IMR-90 (cell line): ENCODE measurements at regions not wholly inside any gene's neighbourhood (a gene's known extent, or its start where the extent isn't known, plus 50 kb on each side); places are given as distances from the start of the nearest gene placed in this dataset.
A peak's percentile ranks its signal among the peaks of the same experiment; 100 is the strongest.

Experiments
- ATAC-seq: fragments of 200-7000 bp; cut with Tn5 transposase; 2 replicates; pipeline ENCODE4 v1.9.1; 2020; ENCODE audit warnings: low read depth, mild to moderate bottlenecking, moderate library complexity
- BruUV-seq: library from RNA; stranded (reverse); fragments of 400-500 nt; replicated peaks from 2 replicates; lab custom pipeline; 2021; lab: Mats Ljungman, UMichigan
- CTCF ChIA-PET: fragments of 300-600 bp; formaldehyde crosslinking; extraction: SDS; loops from one replicate; lab custom pipeline; 2021; ENCODE audit warnings: antibody characterized with exemption; lab: Yijun Ruan, JAX
- POLR2A ChIA-PET: fragments of 300-600 bp; sonication (Branson Sonifier 250); formaldehyde crosslinking; loops from one replicate; lab custom pipeline; 2022; ENCODE audit warnings: antibody characterized with exemption; ENCODE audit not compliant: unreplicated experiment; lab: Charles Lee
- DNase-seq: peaks from one replicate; pipeline ENCODE4 v3.0.0; 2013
- H2AFZ ChIP-seq: replicated peaks from 2 replicates; pipeline ENCODE3; 2013; ENCODE audit warnings: low read length, mild to moderate bottlenecking; ENCODE audit not compliant: poor library complexity
- H2AK5ac ChIP-seq: 2 replicates; pipeline ENCODE4 v1.6.1; 2013; ENCODE audit warnings: low read depth, low read length, inconsistent platforms
- H2AK9ac ChIP-seq: replicated peaks from 2 replicates; pipeline ENCODE3; 2013; ENCODE audit warnings: mild to moderate bottlenecking, low read depth, low read length, moderate library complexity; ENCODE audit not compliant: poor library complexity
- H2BK120ac ChIP-seq: 2 replicates; pipeline ENCODE4 v1.6.1; 2013; ENCODE audit warnings: low read depth, low read length, inconsistent platforms
- H2BK15ac ChIP-seq: 3 replicates; pipeline ENCODE4 v1.6.1; 2013; ENCODE audit warnings: low read depth, low read length, inconsistent platforms
- H2BK20ac ChIP-seq: 2 replicates; pipeline ENCODE4 v1.6.1; 2013; ENCODE audit warnings: low read depth, mild to moderate bottlenecking, inconsistent platforms, low read length, moderate library complexity
- H2BK5ac ChIP-seq: 2 replicates; pipeline ENCODE4 v1.6.1; 2013; ENCODE audit warnings: mild to moderate bottlenecking, low read depth, low read length, inconsistent platforms; ENCODE audit not compliant: poor library complexity, severe bottlenecking
- H3K14ac ChIP-seq: replicated peaks from 2 replicates; pipeline ENCODE4 v1.6.1; 2013; ENCODE audit warnings: low read depth, low read length, inconsistent platforms
- H3K18ac ChIP-seq: 2 replicates; pipeline ENCODE4 v1.6.1; 2013; ENCODE audit warnings: low read depth, low read length, control low read depth
- H3K23ac ChIP-seq: 2 replicates; pipeline ENCODE4 v1.6.1; 2013; ENCODE audit warnings: low read depth, low read length, inconsistent platforms
- H3K27ac ChIP-seq: 2 replicates; pipeline ENCODE4 v1.5.1; 2013; ENCODE audit warnings: mild to moderate bottlenecking, control low read depth, low read length; ENCODE audit not compliant: insufficient read depth
- H3K27me3 ChIP-seq: 2 replicates; pipeline ENCODE4 v1.6.1; 2013; ENCODE audit warnings: low read length; ENCODE audit not compliant: control insufficient read depth, insufficient read depth
- H3K36me3 ChIP-seq: 2 replicates; pipeline ENCODE4 v1.6.1; 2013; ENCODE audit warnings: low read length, mixed read lengths; ENCODE audit not compliant: control insufficient read depth, insufficient read depth
- H3K4ac ChIP-seq: 2 replicates; pipeline ENCODE4 v1.6.1; 2013; ENCODE audit warnings: low read depth, low read length, inconsistent platforms
- H3K4me1 ChIP-seq: 2 replicates; pipeline ENCODE4 v1.6.1; 2013; ENCODE audit warnings: low read length, mixed read lengths; ENCODE audit not compliant: control insufficient read depth, insufficient read depth
- H3K4me2 ChIP-seq: 2 replicates; pipeline ENCODE4 v1.6.1; 2013; ENCODE audit warnings: low read depth, mild to moderate bottlenecking, control low read depth, low read length, moderate library complexity
- H3K4me3 ChIP-seq: 2 replicates; pipeline ENCODE4 v1.5.1; 2013; ENCODE audit warnings: low read depth, mild to moderate bottlenecking, control low read depth, low read length, moderate library complexity; ENCODE audit not compliant: insufficient read depth
- H3K56ac ChIP-seq: 2 replicates; pipeline ENCODE4 v1.6.1; 2013; ENCODE audit warnings: low read length, inconsistent platforms; ENCODE audit not compliant: insufficient read depth; ENCODE audit errors: extremely low read depth
- H3K79me1 ChIP-seq, 2 experiments: 2 replicates each; pipeline ENCODE4 v1.6.1; 2013; ENCODE audit warnings: low read length in 2 of 2, inconsistent platforms in 1 of 2, low read depth in 1 of 2
- H3K9ac ChIP-seq: 2 replicates; pipeline ENCODE4 v1.6.1; 2013; ENCODE audit warnings: low read depth, low read length, control low read depth
- H3K9me1 ChIP-seq: 2 replicates; pipeline ENCODE4 v1.6.1; 2013; ENCODE audit warnings: low read length, inconsistent platforms; ENCODE audit not compliant: insufficient read depth
- H3K9me3 ChIP-seq: 2 replicates; pipeline ENCODE4 v1.6.1; 2013; ENCODE audit warnings: low read length; ENCODE audit not compliant: control insufficient read depth, insufficient read depth
- H4K20me1 ChIP-seq: 2 replicates; pipeline ENCODE4 v1.6.1; 2013; ENCODE audit warnings: low read length, inconsistent platforms; ENCODE audit not compliant: insufficient read depth
- H4K5ac ChIP-seq: 2 replicates; pipeline ENCODE4 v1.6.1; 2013; ENCODE audit warnings: mild to moderate bottlenecking, low read depth, low read length, control low read depth
- H4K8ac ChIP-seq, 2 experiments: 2 replicates each; pipeline ENCODE4 v1.6.1; 2013; ENCODE audit warnings: low read depth in 2 of 2, low read length in 2 of 2, control low read depth in 1 of 2, inconsistent platforms in 1 of 2
- H4K91ac ChIP-seq: 2 replicates; pipeline ENCODE4 v1.6.1; 2013; ENCODE audit warnings: low read depth, low read length, inconsistent platforms; ENCODE audit not compliant: insufficient read depth
- BHLHE40 ChIP-seq: fragments of 150-350 bp; IDR thresholded peaks from 2 replicates; pipeline ENCODE4 v1.6.1; 2016; ENCODE audit warnings: mild to moderate bottlenecking, low read depth, low read length
- CEBPB ChIP-seq: IDR thresholded peaks from 2 replicates; pipeline ENCODE4 v1.6.1; 2012; ENCODE audit warnings: low read depth, low read length, improper control_type of control experiment
- CHD1 ChIP-seq: IDR thresholded peaks from 2 replicates; pipeline ENCODE4 v1.6.1; 2012; ENCODE audit warnings: low read depth, low read length, improper control_type of control experiment
- ELK1 ChIP-seq: fragments of 150-350 bp; IDR thresholded peaks from 2 replicates; pipeline ENCODE4 v1.6.1; 2016; ENCODE audit warnings: low read depth, mild to moderate bottlenecking, low read length, moderate library complexity, borderline replicate concordance
- FOS ChIP-seq: fragments of 150-350 bp; IDR thresholded peaks from 2 replicates; pipeline ENCODE4 v1.6.1; 2016; ENCODE audit warnings: low read depth, low read length
- MAFK ChIP-seq: IDR thresholded peaks from 2 replicates; pipeline ENCODE4 v1.6.1; 2012; ENCODE audit warnings: low read depth, low read length, improper control_type of control experiment
- MXI1 ChIP-seq: IDR thresholded peaks from 2 replicates; pipeline ENCODE4 v1.6.1; 2012; ENCODE audit warnings: low read depth, mild to moderate bottlenecking, low read length, moderate library complexity, borderline replicate concordance
- NFE2L2 ChIP-seq: fragments of 150-350 bp; IDR thresholded peaks from 2 replicates; pipeline ENCODE4 v1.6.1; 2016; ENCODE audit warnings: low read depth, mild to moderate bottlenecking, low read length
- POLR2A ChIP-seq: IDR thresholded peaks from 2 replicates; pipeline ENCODE4 v1.6.1; 2012; ENCODE audit warnings: mild to moderate bottlenecking, low read depth, low read length
- RAD21 ChIP-seq: IDR thresholded peaks from 2 replicates; pipeline ENCODE4 v1.6.1; 2012; ENCODE audit warnings: low read length, improper control_type of control experiment
- SMC3 ChIP-seq: fragments of 150-350 bp; IDR thresholded peaks from 2 replicates; pipeline ENCODE4 v1.6.1; 2016; ENCODE audit warnings: low read depth, mild to moderate bottlenecking, antibody characterized with exemption, low read length, moderate library complexity
- USF2 ChIP-seq: fragments of 150-350 bp; IDR thresholded peaks from 2 replicates; pipeline ENCODE4 v1.6.1; 2017; ENCODE audit warnings: mild to moderate bottlenecking, antibody characterized with exemption, low read length, low read depth
- WGBS, 2 experiments: methylation state at CpG; one replicate each; pipeline versions ENCODE4 v1.1.5 to v1.1.7; 2013; ENCODE audit warnings: missing lambda C conversion rate in 2 of 2; ENCODE audit not compliant: insufficient read length in 1 of 2; ENCODE audit errors: extremely low coverage in 2 of 2; 5-methylcytosine and 5-hydroxymethylcytosine counted together
- dilution Hi-C: fragments of 300-500 bp; cut with HindIII; formaldehyde crosslinking; loops from one replicate; pipeline ENCODE4 v1.14.3; 2018; ENCODE audit warnings: low sequenced_read_pairs; ENCODE audit not compliant: unreplicated experiment
- in situ Hi-C: fragments of 300-500 bp; cut with MboI; formaldehyde crosslinking; loops from 3 replicates; pipeline ENCODE4 v1.14.3; 2019; ENCODE audit warnings: low sequenced_read_pairs, inconsistent platforms, mixed read lengths
- intact Hi-C: fragments of 100-400 bp; cut with micrococcal nuclease; formaldehyde crosslinking; loops from 2 replicates; pipeline ENCODE4 v1.10.0; 2022

GRCh38 chr9:126049088-126049487 lies 277.5 kb upstream of the MVB12B start:
- TF ChIP-seq POLR2A (no peak), USF2 (no peak), BHLHE40 (no peak), FOS (no peak), SMC3 (no peak), MXI1 (no peak), CEBPB (no peak), CHD1 (no peak), NFE2L2 (no peak), RAD21 (no peak), MAFK (no peak), ELK1 (no peak)
- no peak for DNase-seq
- intact Hi-C loops, result no loop called here
- Histone ChIP-seq H2BK5ac (no peak overlapping the region), H2BK20ac (no peak overlapping the region), H2BK120ac (no peak overlapping the region), H3K9me1 (no peaks in the 10 kb centered on the region), H2BK15ac (no peak overlapping the region), H4K20me1 (no peaks in the 10 kb centered on the region), H3K9me3 (peaks cover 8% of the 10 kb centered on the region), H4K8ac (no peak overlapping the region), H3K27me3 (peaks cover 42% of the 10 kb centered on the region), H4K5ac (no peak overlapping the region), H3K23ac (no peak overlapping the region), H3K14ac (no peak overlapping the region), H3K4me1 (no peaks in the 10 kb centered on the region), H3K9ac (no peak overlapping the region), H2AFZ (no peak overlapping the region), H3K4me3 (no peak overlapping the region), H4K91ac (no peak overlapping the region), H3K4ac (no peak overlapping the region), H2AK9ac (peak overlapping the region; percentile 55), H3K79me1 (no peaks in the 10 kb centered on the region), H3K4me2 (no peak overlapping the region), H3K56ac (no peak overlapping the region), H2AK5ac (no peak overlapping the region), H3K27ac (no peak overlapping the region), H3K18ac (no peak overlapping the region), H3K36me3 (no peaks in the 10 kb centered on the region)
- WGBS, 2 experiments, result 20% methylated on average over 1 of the region's 8 CpGs; no CpG with 5 or more reads in 1 of the 2 experiments
- dilution Hi-C loops, result no loop called here
- ATAC-seq, result no peak
- in situ Hi-C loops, result no loop called here
- ChIA-PET POLR2A (no interaction called here), CTCF (no interaction called here)
- no TSS peak for BruUV-seq
